RPMI8226 (cell line): ENCODE measurements at regions not wholly inside any gene's neighbourhood (a gene's known extent, or its start where the extent isn't known, plus 50 kb on each side); places are given as distances from the start of the nearest gene placed in this dataset.
A peak's percentile ranks its signal among the peaks of the same experiment; 100 is the strongest.
"Not testable (repeated sequence)": the region's sequence is repeated elsewhere in the genome, so short reads cannot be mapped to it uniquely, and the experiment has no call there.

Experiments
- DNase-seq: peaks from one replicate; pipeline ENCODE4 v3.0.0-alpha.2; 2015

- DNase-seq, result not testable (repeated sequence)
Observed at GRCh38 chr10:42533866-42534265, 104.5 kb downstream of the ZNF33B start.

GRCh38 chr10:42532996-42533395 lies 105.4 kb downstream of the ZNF33B start:
- no peak for DNase-seq

- DNase-seq, result no peak
Observed at GRCh38 chr10:42523098-42523497, 115.3 kb downstream of the ZNF33B start.

GRCh38 chr10:42519761-42520460 lies 118.5 kb downstream of the ZNF33B start:
- DNase-seq, result no peak

- DNase-seq, result no peak
Observed at GRCh38 chr10:42519079-42519478, 119.3 kb downstream of the ZNF33B start.

GRCh38 chr10:42513921-42514320 lies 124.4 kb downstream of the ZNF33B start:
- no peak for DNase-seq

- no peak for DNase-seq
Observed at GRCh38 chr10:42491801-42492200, 146.6 kb downstream of the ZNF33B start.

- DNase-seq, result no peak
Observed at GRCh38 chr10:42491001-42491592, 147.3 kb downstream of the ZNF33B start.

GRCh38 chr10:42490368-42490767 lies 148.0 kb downstream of the ZNF33B start:
- DNase-seq, result no peak

- DNase-seq, result no peak
Observed at GRCh38 chr10:42488416-42488815, 150.0 kb downstream of the ZNF33B start.

GRCh38 chr10:42482411-42482810 lies 156.0 kb downstream of the ZNF33B start:
- no peak for DNase-seq

- DNase-seq, result no peak
Observed at GRCh38 chr10:42479057-42479456, 159.3 kb downstream of the ZNF33B start.

- DNase-seq, result no peak
Observed at GRCh38 chr10:42477170-42477569, 161.2 kb downstream of the ZNF33B start.

- DNase-seq, result no peak
Observed at GRCh38 chr10:42476101-42476500, 162.3 kb downstream of the ZNF33B start.

GRCh38 chr10:42475168-42476098 lies 162.9 kb downstream of the ZNF33B start:
- no peak for DNase-seq

- DNase-seq, result no peak
Observed at GRCh38 chr10:42454313-42454712, 184.1 kb downstream of the ZNF33B start.

- DNase-seq, result no peak
Observed at GRCh38 chr10:42431095-42431494, 207.3 kb downstream of the ZNF33B start.

GRCh38 chr10:42428534-42428933 lies 209.8 kb downstream of the ZNF33B start:
- peak; percentile 10 for DNase-seq

- no peak for DNase-seq
Observed at GRCh38 chr10:42422911-42423310, 215.5 kb downstream of the ZNF33B start.

GRCh38 chr10:42421812-42422211 lies 216.6 kb downstream of the ZNF33B start:
- DNase-seq, result no peak

GRCh38 chr10:42419789-42420188 lies 218.6 kb downstream of the ZNF33B start:
- DNase-seq, result no peak

GRCh38 chr10:42380926-42381547 lies 257.3 kb downstream of the ZNF33B start:
- no peak for DNase-seq

- DNase-seq, result peak; percentile 89
Observed at GRCh38 chr10:42367532-42368230, 270.7 kb downstream of the ZNF33B start.
